K562 (cell line): ENCODE measurements at regions not wholly inside any gene's neighbourhood (a gene's known extent, or its start where the extent isn't known, plus 50 kb on each side); places are given as distances from the start of the nearest gene placed in this dataset.

Source experiments
- GABPA ChIP-seq: fragments of 200-800 bp; sonication (Bioruptor generic); conservative IDR thresholded peaks from 2 replicates; pipeline ENCODE4 v1.6.1; 2016; ENCODE audit warnings: low read depth, missing genetic modification characterization, missing compliant biosample characterization
- IFI16 ChIP-seq: fragments of 250-450 bp; sonication (Bioruptor Pico); IDR thresholded peaks from 2 replicates; pipeline ENCODE4 v2.1.2; 2022; ENCODE audit warnings: mild to moderate bottlenecking, inconsistent platforms
- RAD21 ChIP-seq, 2 experiments: fragments of 250-450 bp in 1 of 2; fragments of 450-650 bp in 1 of 2; sonication (Bioruptor Pico) in 1 of 2; formaldehyde crosslinking in 1 of 2; IDR thresholded peaks in 1 of 2; conservative IDR thresholded peaks in 1 of 2; 2 replicates each; pipeline versions ENCODE4 v1.4.0 to v1.8.0; 2020 to 2022; ENCODE audit warnings: mild to moderate bottlenecking in 2 of 2, moderate library complexity in 1 of 2
- SMARCB1 ChIP-seq: IDR thresholded peaks from 2 replicates; pipeline ENCODE4 v1.6.1; 2011; ENCODE audit warnings: improper control_type of control experiment, low read depth; ENCODE audit not compliant: insufficient read length
- STAT5B ChIP-seq: fragments of 250-450 bp; sonication (Bioruptor Pico); IDR thresholded peaks from 2 replicates; pipeline ENCODE4 v1.8.0; 2021; ENCODE audit warnings: mild to moderate bottlenecking, inconsistent platforms
- TAF1 ChIP-seq: IDR thresholded peaks from 2 replicates; pipeline ENCODE4 v1.6.1; 2011; ENCODE audit warnings: mild to moderate bottlenecking, low read length, moderate library complexity; ENCODE audit not compliant: insufficient read depth, control insufficient read depth, severe bottlenecking; ENCODE audit errors: extremely low read depth
- TF ChIP-seq, protein P1 (sequence below), 3 experiments: IDR thresholded peaks in 2 of 3; conservative IDR thresholded peaks in 1 of 3; 2 replicates each; pipeline ENCODE4 v1.5.1; 2011 to 2012; ENCODE audit warnings: low read length in 3 of 3, mild to moderate bottlenecking in 3 of 3, control low read depth in 2 of 3, improper control_type of control experiment in 1 of 3, inconsistent platforms in 1 of 3, low read depth in 1 of 3, mixed read lengths in 1 of 3, moderate library complexity in 1 of 3; ENCODE audit not compliant: insufficient read depth in 2 of 3
- TF ChIP-seq, protein P2 (sequence below): fragments of 250-450 bp; sonication (Bioruptor Pico); IDR thresholded peaks from 2 replicates; pipeline ENCODE4 v1.5.0; 2020; ENCODE audit warnings: mild to moderate bottlenecking
- TF ChIP-seq, protein P3 (sequence below): fragments of 450-650 bp; formaldehyde crosslinking; IDR thresholded peaks from 2 replicates; pipeline ENCODE4 v1.4.0; 2022; ENCODE audit warnings: missing genetic modification characterization
- TF ChIP-seq, protein P4 (sequence below): fragments of 450-650 bp; formaldehyde crosslinking; IDR thresholded peaks from 2 replicates; pipeline ENCODE4 v1.4.0; 2022; ENCODE audit warnings: mild to moderate bottlenecking, moderate library complexity

DNA sequence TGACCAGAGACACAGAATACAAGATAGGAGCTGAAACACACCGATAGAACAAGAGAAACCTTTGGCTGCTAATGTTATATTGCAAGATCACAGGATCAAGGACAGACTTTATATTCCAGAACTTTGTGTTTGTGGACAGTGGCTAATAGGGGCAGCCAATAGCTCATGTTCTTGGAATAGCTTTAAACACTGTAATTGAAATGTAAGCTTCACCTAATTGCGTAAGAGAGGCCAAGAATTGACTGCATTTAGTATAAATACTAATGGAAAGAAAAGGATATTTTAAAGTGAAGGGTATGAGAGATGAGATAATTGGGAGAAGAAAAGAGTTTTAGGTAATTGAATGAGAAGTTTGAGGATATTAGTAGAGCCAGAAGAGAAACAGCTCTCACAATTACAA is 758.8 kb downstream of the CDH11 start:
- TF ChIP-seq STAT5B (CRISPR knock-in tag) (no peak), TAF1 (no peak), RAD21 (CRISPR knock-in tag; conservative IDR thresholded peaks at IDR 0.05 in 1 of 2, IDR thresholded peaks at IDR 0.05 in 1 of 2) (no peak), SMARCB1 (no peak), GABPA (tag) (no peak), IFI16 (CRISPR knock-in tag) (no peak)
- TF ChIP-seq, protein P1, sequence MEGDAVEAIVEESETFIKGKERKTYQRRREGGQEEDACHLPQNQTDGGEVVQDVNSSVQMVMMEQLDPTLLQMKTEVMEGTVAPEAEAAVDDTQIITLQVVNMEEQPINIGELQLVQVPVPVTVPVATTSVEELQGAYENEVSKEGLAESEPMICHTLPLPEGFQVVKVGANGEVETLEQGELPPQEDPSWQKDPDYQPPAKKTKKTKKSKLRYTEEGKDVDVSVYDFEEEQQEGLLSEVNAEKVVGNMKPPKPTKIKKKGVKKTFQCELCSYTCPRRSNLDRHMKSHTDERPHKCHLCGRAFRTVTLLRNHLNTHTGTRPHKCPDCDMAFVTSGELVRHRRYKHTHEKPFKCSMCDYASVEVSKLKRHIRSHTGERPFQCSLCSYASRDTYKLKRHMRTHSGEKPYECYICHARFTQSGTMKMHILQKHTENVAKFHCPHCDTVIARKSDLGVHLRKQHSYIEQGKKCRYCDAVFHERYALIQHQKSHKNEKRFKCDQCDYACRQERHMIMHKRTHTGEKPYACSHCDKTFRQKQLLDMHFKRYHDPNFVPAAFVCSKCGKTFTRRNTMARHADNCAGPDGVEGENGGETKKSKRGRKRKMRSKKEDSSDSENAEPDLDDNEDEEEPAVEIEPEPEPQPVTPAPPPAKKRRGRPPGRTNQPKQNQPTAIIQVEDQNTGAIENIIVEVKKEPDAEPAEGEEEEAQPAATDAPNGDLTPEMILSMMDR (IDR thresholded peaks at IDR 0.05 in 2 of 3, conservative IDR thresholded peaks at IDR 0.05 in 1 of 3; ENCODE audit: insufficient read depth in 2 of 3, low read depth in 1 of 3, low read length in 3 of 3): no peak
- TF ChIP-seq, protein P2, sequence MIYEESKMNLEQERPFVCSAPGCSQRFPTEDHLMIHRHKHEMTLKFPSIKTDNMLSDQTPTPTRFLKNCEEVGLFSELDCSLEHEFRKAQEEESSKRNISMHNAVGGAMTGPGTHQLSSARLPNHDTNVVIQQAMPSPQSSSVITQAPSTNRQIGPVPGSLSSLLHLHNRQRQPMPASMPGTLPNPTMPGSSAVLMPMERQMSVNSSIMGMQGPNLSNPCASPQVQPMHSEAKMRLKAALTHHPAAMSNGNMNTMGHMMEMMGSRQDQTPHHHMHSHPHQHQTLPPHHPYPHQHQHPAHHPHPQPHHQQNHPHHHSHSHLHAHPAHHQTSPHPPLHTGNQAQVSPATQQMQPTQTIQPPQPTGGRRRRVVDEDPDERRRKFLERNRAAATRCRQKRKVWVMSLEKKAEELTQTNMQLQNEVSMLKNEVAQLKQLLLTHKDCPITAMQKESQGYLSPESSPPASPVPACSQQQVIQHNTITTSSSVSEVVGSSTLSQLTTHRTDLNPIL (CRISPR knock-in tag): no peak
- TF ChIP-seq, protein P3, sequence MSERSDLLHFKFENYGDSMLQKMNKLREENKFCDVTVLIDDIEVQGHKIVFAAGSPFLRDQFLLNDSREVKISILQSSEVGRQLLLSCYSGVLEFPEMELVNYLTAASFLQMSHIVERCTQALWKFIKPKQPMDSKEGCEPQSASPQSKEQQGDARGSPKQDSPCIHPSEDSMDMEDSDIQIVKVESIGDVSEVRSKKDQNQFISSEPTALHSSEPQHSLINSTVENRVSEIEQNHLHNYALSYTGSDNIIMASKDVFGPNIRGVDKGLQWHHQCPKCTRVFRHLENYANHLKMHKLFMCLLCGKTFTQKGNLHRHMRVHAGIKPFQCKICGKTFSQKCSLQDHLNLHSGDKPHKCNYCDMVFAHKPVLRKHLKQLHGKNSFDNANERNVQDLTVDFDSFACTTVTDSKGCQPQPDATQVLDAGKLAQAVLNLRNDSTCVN (CRISPR knock-in tag): no peak
- TF ChIP-seq, protein P4, sequence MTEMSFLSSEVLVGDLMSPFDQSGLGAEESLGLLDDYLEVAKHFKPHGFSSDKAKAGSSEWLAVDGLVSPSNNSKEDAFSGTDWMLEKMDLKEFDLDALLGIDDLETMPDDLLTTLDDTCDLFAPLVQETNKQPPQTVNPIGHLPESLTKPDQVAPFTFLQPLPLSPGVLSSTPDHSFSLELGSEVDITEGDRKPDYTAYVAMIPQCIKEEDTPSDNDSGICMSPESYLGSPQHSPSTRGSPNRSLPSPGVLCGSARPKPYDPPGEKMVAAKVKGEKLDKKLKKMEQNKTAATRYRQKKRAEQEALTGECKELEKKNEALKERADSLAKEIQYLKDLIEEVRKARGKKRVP (CRISPR knock-in tag): no peak
